Progenitor cell of endocrine pancreas (in vitro differentiated cells): ENCODE measurements at regions not wholly inside any gene's neighbourhood (a gene's known extent, or its start where the extent isn't known, plus 50 kb on each side); places are given as distances from the start of the nearest gene placed in this dataset.
A peak's percentile ranks its signal among the peaks of the same experiment; 100 is the strongest.

Source experiments
- DNase-seq: peaks from one replicate; pipeline ENCODE4 v3.0.0; 2021; ENCODE audit warnings: low spot score; ENCODE audit not compliant: unreplicated experiment
- H3K27ac Mint-ChIP-seq: 2 replicates; pipeline ENCODE4 v1.8.0; 2021; ENCODE audit warnings: mild to moderate bottlenecking, moderate library complexity, mixed read lengths
- H3K27me3 Mint-ChIP-seq: 2 replicates; pipeline ENCODE4 v1.8.0; 2021; ENCODE audit warnings: mixed read lengths
- H3K36me3 Mint-ChIP-seq: 2 replicates; pipeline ENCODE4 v1.8.0; 2022; ENCODE audit warnings: mixed read lengths; ENCODE audit not compliant: insufficient read depth
- H3K4me1 Mint-ChIP-seq: 2 replicates; pipeline ENCODE4 v1.8.0; 2021; ENCODE audit warnings: low read depth, mixed read lengths
- H3K4me3 Mint-ChIP-seq: 2 replicates; pipeline ENCODE4 v1.8.0; 2021; ENCODE audit warnings: low read depth, mild to moderate bottlenecking, moderate library complexity, mixed read lengths
- H3K9me3 Mint-ChIP-seq: 2 replicates; pipeline ENCODE4 v1.8.0; 2021; ENCODE audit warnings: low read depth, mixed read lengths
- TF ChIP-seq, protein P1 (sequence below): fragments of 200-600 bp; sonication (generic); IDR thresholded peaks from one replicate; pipeline ENCODE4 v1.5.0; 2021; ENCODE audit warnings: antibody characterized with exemption, mild to moderate bottlenecking; ENCODE audit not compliant: unreplicated experiment

DNA sequence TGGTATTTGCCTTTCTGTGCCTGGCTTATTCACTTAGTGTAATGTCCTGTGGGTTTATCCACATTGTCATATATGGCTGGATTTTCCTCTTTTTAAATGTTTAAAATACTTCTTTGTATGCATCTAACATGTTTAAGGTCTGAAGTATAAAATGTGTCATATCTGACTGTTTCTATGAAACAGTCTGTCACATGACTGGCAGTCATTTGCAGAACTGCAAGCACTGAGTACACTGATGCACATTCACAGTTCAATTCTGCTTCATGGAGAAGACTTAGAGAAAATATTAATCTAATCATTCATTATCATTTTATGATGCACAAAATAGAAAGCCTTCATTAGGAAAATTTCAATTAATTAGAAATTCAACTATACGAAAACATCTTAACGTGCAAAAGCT lies 119.7 kb upstream of the PRSS58 start:
- Mint-ChIP-seq H3K27ac (no peak overlapping the region), H3K9me3 (no peaks in the 10 kb centered on the region), H3K27me3 (peaks cover 7% of the 10 kb centered on the region), H3K4me3 (no peak overlapping the region), H3K4me1 (peaks cover 13% of the 10 kb centered on the region), H3K36me3 (no peaks in the 10 kb centered on the region)
- DNase-seq = no peak
- TF ChIP-seq, protein P1, sequence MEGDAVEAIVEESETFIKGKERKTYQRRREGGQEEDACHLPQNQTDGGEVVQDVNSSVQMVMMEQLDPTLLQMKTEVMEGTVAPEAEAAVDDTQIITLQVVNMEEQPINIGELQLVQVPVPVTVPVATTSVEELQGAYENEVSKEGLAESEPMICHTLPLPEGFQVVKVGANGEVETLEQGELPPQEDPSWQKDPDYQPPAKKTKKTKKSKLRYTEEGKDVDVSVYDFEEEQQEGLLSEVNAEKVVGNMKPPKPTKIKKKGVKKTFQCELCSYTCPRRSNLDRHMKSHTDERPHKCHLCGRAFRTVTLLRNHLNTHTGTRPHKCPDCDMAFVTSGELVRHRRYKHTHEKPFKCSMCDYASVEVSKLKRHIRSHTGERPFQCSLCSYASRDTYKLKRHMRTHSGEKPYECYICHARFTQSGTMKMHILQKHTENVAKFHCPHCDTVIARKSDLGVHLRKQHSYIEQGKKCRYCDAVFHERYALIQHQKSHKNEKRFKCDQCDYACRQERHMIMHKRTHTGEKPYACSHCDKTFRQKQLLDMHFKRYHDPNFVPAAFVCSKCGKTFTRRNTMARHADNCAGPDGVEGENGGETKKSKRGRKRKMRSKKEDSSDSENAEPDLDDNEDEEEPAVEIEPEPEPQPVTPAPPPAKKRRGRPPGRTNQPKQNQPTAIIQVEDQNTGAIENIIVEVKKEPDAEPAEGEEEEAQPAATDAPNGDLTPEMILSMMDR = no peak

DNA sequence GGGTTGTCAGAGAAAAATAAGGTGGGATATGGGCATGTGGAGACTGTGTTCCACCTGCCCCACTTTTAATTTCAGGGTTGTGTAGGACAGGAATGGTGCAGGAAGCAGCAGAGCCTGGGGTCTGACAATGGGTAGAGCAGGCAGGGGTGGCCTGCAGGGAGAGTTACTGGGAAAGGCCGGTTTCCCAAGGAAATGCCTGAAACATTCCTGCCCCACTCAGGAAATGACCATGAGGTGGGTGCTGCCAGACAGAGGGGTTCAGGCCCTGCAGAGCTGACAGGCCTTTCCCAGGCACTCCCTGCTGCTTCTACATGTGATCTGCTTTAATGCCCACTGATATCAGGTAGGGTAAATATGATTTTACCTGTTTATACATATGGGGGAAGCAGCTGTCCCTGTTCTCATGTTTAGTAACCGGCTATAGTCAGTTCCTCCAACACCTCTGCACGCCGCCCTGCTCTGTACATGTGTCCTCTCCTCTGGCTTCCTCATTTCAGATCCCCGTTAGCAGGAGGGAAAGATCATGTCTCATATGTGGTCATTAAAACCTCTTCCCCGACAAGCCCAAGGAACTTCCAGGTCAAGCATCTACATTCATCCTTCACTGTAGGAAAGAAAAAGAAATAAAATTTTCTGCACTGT lies 118.6 kb upstream of the PRSS58 start:
- TF ChIP-seq, protein P1 = no peak
- no peak for DNase-seq
- H3K27me3 Mint-ChIP-seq = peaks cover 6% of the 10 kb centered on the region
- H3K36me3 Mint-ChIP-seq = no peaks in the 10 kb centered on the region
- H3K27ac Mint-ChIP-seq = peak overlapping the region; percentile 81
- no peaks in the 10 kb centered on the region for H3K9me3 Mint-ChIP-seq
- H3K4me3 Mint-ChIP-seq = no peak overlapping the region
- peaks cover 9% of the 10 kb centered on the region for H3K4me1 Mint-ChIP-seq

DNA sequence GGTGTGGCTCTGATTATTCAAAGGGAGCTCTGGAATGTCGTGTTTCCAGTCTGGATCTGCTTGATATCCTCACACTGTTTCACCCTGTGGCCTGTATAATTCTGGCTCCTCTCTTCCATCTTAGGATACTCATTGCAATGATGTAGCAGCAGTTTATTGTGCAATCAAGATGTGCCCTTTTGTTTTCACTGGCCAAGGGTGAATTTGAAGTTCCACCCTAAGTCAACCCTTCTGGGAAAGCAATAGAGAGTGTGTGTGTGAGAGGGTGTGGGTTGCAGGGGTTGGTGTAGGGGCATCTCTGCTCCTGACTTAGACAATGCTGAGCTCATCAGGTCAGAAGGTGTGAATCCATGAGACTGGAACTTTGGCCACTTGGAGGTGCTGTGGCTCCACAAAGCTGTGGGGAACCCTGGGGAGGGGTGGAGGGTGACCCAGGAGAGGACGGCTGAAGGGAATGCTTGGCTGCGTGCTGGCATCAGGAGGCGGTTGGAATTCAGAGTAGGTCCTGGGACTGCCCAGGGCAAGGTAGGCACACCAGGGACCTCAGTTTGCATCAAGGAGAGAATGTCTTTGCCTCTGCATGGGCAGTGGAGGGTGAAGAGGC lies 118.0 kb upstream of the PRSS58 start:
- Mint-ChIP-seq H3K9me3 (no peaks in the 10 kb centered on the region), H3K27ac (peak overlapping the region; percentile 9), H3K4me3 (no peak overlapping the region), H3K27me3 (peaks cover 6% of the 10 kb centered on the region), H3K36me3 (no peaks in the 10 kb centered on the region), H3K4me1 (peaks cover 8% of the 10 kb centered on the region)
- TF ChIP-seq, protein P1 = peak; percentile 35
- DNase-seq = no peak

DNA sequence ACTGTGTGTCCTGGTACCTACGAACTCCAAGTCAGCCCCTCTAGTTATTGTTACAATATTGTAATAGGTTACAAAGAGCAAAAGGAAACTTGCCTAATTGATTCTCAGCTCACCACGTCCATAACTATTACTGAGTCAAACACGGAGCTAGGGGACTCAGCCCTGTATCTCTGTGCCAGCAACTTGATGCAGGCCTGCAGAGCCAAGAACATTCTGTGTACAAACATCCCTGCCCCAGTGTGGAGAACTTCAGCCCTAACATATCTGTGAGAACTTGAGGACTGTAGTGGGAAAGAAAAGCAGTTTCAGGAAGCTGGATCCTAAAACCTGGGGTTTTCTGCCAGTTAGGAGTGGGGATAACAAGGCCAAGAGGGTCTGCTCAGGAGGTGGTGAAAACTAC lies 114.9 kb upstream of the PRSS58 start:
- Mint-ChIP-seq H3K27ac (no peak overlapping the region), H3K4me3 (no peak overlapping the region), H3K27me3 (peaks cover 6% of the 10 kb centered on the region), H3K36me3 (no peaks in the 10 kb centered on the region), H3K4me1 (peaks cover 8% of the 10 kb centered on the region), H3K9me3 (peaks cover 10% of the 10 kb centered on the region)
- no peak for DNase-seq
- TF ChIP-seq, protein P1 = no peak

DNA sequence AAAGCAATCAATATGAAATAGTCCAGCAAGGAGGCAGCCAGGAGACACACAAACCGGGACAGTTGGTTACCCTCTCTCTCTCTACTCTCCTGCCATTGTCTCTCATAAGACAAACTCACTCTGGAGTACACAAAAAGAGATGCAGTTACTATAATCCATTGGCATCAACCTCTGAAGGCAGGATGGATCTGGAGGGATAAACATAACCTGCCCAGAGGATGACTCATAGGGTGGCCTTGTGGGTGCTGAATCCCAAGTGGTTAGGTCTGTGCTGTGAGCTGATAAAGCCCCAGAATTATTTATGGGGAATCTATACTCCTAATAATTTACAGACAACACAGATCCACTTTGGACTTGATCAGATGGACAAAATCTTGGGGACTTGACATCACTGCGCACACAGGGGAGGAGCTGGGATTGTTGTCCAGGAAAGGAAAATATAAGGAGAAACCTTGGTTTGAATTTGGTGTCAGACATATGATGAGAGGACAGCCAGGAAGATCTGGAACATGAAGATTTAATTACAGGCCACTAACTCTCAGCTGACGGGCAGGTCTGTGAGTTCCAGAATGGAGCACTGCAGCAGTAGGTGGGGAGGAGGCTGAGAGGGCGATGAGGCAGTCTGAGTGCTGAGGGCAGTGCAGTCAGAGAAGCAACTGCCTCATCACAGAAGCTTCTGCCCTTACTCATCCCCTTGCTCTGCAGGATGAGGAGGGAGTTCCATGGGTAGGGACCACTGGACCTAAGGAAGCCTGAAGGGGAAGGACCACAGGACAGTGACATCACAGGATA lies 113.9 kb upstream of the PRSS58 start:
- no peak overlapping the region for H3K4me3 Mint-ChIP-seq
- peaks cover 8% of the 10 kb centered on the region for H3K4me1 Mint-ChIP-seq
- TF ChIP-seq, protein P1 = no peak
- H3K36me3 Mint-ChIP-seq = no peaks in the 10 kb centered on the region
- peaks cover 6% of the 10 kb centered on the region for H3K27me3 Mint-ChIP-seq
- H3K9me3 Mint-ChIP-seq = peaks cover 10% of the 10 kb centered on the region
- no peak overlapping the region for H3K27ac Mint-ChIP-seq
- no peak for DNase-seq
